IMR-90 (cell line): ENCODE measurements at regions not wholly inside any gene's neighbourhood (a gene's known extent, or its start where the extent isn't known, plus 50 kb on each side); places are given as distances from the start of the nearest gene placed in this dataset.

Experiments
- CTCF ChIP-seq: conservative IDR thresholded peaks from 2 replicates; pipeline ENCODE4 v1.5.1; 2012; ENCODE audit warnings: mild to moderate bottlenecking, low read depth, low read length, improper control_type of control experiment
- POLR2A ChIP-seq: IDR thresholded peaks from 2 replicates; pipeline ENCODE4 v1.6.1; 2012; ENCODE audit warnings: mild to moderate bottlenecking, low read depth, low read length
- RAD21 ChIP-seq: IDR thresholded peaks from 2 replicates; pipeline ENCODE4 v1.6.1; 2012; ENCODE audit warnings: low read length, improper control_type of control experiment
- USF2 ChIP-seq: fragments of 150-350 bp; IDR thresholded peaks from 2 replicates; pipeline ENCODE4 v1.6.1; 2017; ENCODE audit warnings: mild to moderate bottlenecking, antibody characterized with exemption, low read length, low read depth

GRCh38 chr9:1920386-1920785 lies 94.8 kb upstream of the SMARCA2 start:
- no peak for TF ChIP-seq CTCF
- TF ChIP-seq RAD21: no peak
- TF ChIP-seq USF2: no peak
- no peak for TF ChIP-seq POLR2A
